ENCODE measurements at regions not wholly inside any gene's neighbourhood (a gene's known extent, or its start where the extent isn't known, plus 50 kb on each side); places are given as distances from the start of the nearest gene placed in this dataset.

- no peak for TF ChIP-seq CTCF (IDR thresholded peaks at IDR 0.05; ENCODE audit: low read length)
- TF ChIP-seq EZH2 (IDR thresholded peaks at IDR 0.05; ENCODE audit: borderline replicate concordance, low read length), result no peak
Measured at GRCh38 chr5:106017243-106017857, 1653.4 kb downstream of the EFNA5 start.
